Skeletal muscle cell (primary cell): ENCODE measurements at regions not wholly inside any gene's neighbourhood (a gene's known extent, or its start where the extent isn't known, plus 50 kb on each side); places are given as distances from the start of the nearest gene placed in this dataset.
"Not testable (repeated sequence)": the region's sequence is repeated elsewhere in the genome, so short reads cannot be mapped to it uniquely, and the experiment has no call there.

Experiments used
- DNase-seq: peaks from one replicate; pipeline ENCODE4 v3.0.0-alpha.2; 2010; ENCODE audit warnings: low read depth
- H3K4me3 ChIP-seq: 2 replicates; pipeline ENCODE4 v1.5.1; 2011; ENCODE audit warnings: low read depth, mild to moderate bottlenecking, control low read depth, low read length, moderate library complexity

GRCh38 chr6:66161546-66162108, 454.6 kb upstream of the EYS start:
- H3K4me3 ChIP-seq: no peak overlapping the region
- DNase-seq: no peak

- DNase-seq: no peak
- no peak overlapping the region for H3K4me3 ChIP-seq
These were observed 452.9 kb upstream of the EYS start for GRCh38 chr6:66159937-66160336.

GRCh38 chr6:66153247-66153646, 446.2 kb upstream of the EYS start:
- no peak overlapping the region for H3K4me3 ChIP-seq
- no peak for DNase-seq

- DNase-seq: no peak
- no peak overlapping the region for H3K4me3 ChIP-seq
These were observed 442.1 kb upstream of the EYS start for GRCh38 chr6:66149132-66149531.

- DNase-seq: no peak
- no peak overlapping the region for H3K4me3 ChIP-seq
These were observed 438.8 kb upstream of the EYS start for GRCh38 chr6:66145867-66146266.

- no peak for DNase-seq
- no peak overlapping the region for H3K4me3 ChIP-seq
These were observed 427.0 kb upstream of the EYS start for GRCh38 chr6:66134021-66134420.

- no peak overlapping the region for H3K4me3 ChIP-seq
- DNase-seq: no peak
These were observed 421.6 kb upstream of the EYS start for GRCh38 chr6:66128656-66129055.

GRCh38 chr6:66128243-66128642, 421.2 kb upstream of the EYS start:
- no peak overlapping the region for H3K4me3 ChIP-seq
- no peak for DNase-seq

- H3K4me3 ChIP-seq: no peak overlapping the region
- DNase-seq: no peak
These were observed 420.0 kb upstream of the EYS start for GRCh38 chr6:66127061-66127460.

- no peak overlapping the region for H3K4me3 ChIP-seq
- DNase-seq: no peak
These were observed 419.3 kb upstream of the EYS start for GRCh38 chr6:66126358-66126757.

GRCh38 chr6:66103954-66104353, 396.9 kb upstream of the EYS start:
- no peak for DNase-seq
- H3K4me3 ChIP-seq: no peak overlapping the region

GRCh38 chr6:66103354-66103753, 396.3 kb upstream of the EYS start:
- no peak for DNase-seq
- no peak overlapping the region for H3K4me3 ChIP-seq

GRCh38 chr6:66096679-66097078, 389.7 kb upstream of the EYS start:
- DNase-seq: no peak
- H3K4me3 ChIP-seq: no peak overlapping the region

GRCh38 chr6:66094615-66095014, 387.6 kb upstream of the EYS start:
- H3K4me3 ChIP-seq: no peak overlapping the region
- DNase-seq: no peak

GRCh38 chr6:66092306-66092705, 385.3 kb upstream of the EYS start:
- DNase-seq, H3K4me3 ChIP-seq: not testable (repeated sequence)

- H3K4me3 ChIP-seq: no peak overlapping the region
- DNase-seq: no peak
These were observed 379.5 kb upstream of the EYS start for GRCh38 chr6:66086532-66086931.

- no peak for DNase-seq
- no peak overlapping the region for H3K4me3 ChIP-seq
These were observed 375.9 kb upstream of the EYS start for GRCh38 chr6:66082914-66083313.

GRCh38 chr6:66068907-66069306, 361.9 kb upstream of the EYS start:
- DNase-seq: no peak
- no peak overlapping the region for H3K4me3 ChIP-seq

GRCh38 chr6:66068033-66068432, 361.0 kb upstream of the EYS start:
- no peak for DNase-seq

GRCh38 chr6:66065313-66065712, 358.3 kb upstream of the EYS start:
- no peak overlapping the region for H3K4me3 ChIP-seq
- DNase-seq: no peak

More at GRCh38 chr6:66068033-66068432, 361.0 kb upstream of the EYS start:
- no peak overlapping the region for H3K4me3 ChIP-seq

- no peak overlapping the region for H3K4me3 ChIP-seq
- DNase-seq: no peak
These were observed 350.0 kb upstream of the EYS start for GRCh38 chr6:66057034-66057433.

- no peak overlapping the region for H3K4me3 ChIP-seq
- DNase-seq: no peak
These were observed 347.9 kb upstream of the EYS start for GRCh38 chr6:66054967-66055366.
